Thymus (tissue), 11 donors: ENCODE measurements at regions not wholly inside any gene's neighbourhood (a gene's known extent, or its start where the extent isn't known, plus 50 kb on each side); places are given as distances from the start of the nearest gene placed in this dataset.

Experiments
- DNase-seq, 9 donors: peaks; one replicate each; pipeline ENCODE4 v3.0.0-alpha.2; 2013; ENCODE audit warnings: low spot score in 9 of 9, low read depth in 6 of 9, missing footprints in 1 of 9
- H3K27ac ChIP-seq, 2 donors: one replicate each; pipeline ENCODE4 v1.5.1; 2013; ENCODE audit warnings: control low read depth in 1 of 2, low read depth in 1 of 2, low read length in 1 of 2, mild to moderate bottlenecking in 1 of 2, moderate library complexity in 1 of 2
- H3K27me3 ChIP-seq, 2 donors: one replicate each; pipeline ENCODE4 v1.5.1; 2013; ENCODE audit warnings: low read length in 1 of 2; ENCODE audit not compliant: control insufficient read depth in 2 of 2, insufficient read depth in 1 of 2
- H3K36me3 ChIP-seq, 2 donors: one replicate each; pipeline ENCODE4 v1.5.1; 2013; ENCODE audit warnings: low read length in 1 of 2, mild to moderate bottlenecking in 1 of 2, moderate library complexity in 1 of 2; ENCODE audit not compliant: control insufficient read depth in 2 of 2, insufficient read depth in 2 of 2
- H3K4me1 ChIP-seq, 2 donors: one replicate each; pipeline ENCODE4 v1.5.1; 2013; ENCODE audit warnings: low read length in 2 of 2; ENCODE audit not compliant: control insufficient read depth in 2 of 2, insufficient read depth in 2 of 2
- H3K4me3 ChIP-seq, 2 donors: one replicate each; pipeline ENCODE4 v1.5.1; 2013; ENCODE audit warnings: low read length in 2 of 2, control low read depth in 1 of 2, mild to moderate bottlenecking in 1 of 2
- H3K9me3 ChIP-seq, 2 donors: one replicate each; pipeline ENCODE4 v1.5.1; 2013; ENCODE audit warnings: low read length in 1 of 2, mild to moderate bottlenecking in 1 of 2; ENCODE audit not compliant: control insufficient read depth in 2 of 2, insufficient read depth in 1 of 2
- WGBS: extraction: QIAGEN DNeasy Blood & Tissue Kit; methylation state at CpG from one replicate; pipeline ENCODE4 v1.1.7; 2013; 5-methylcytosine and 5-hydroxymethylcytosine counted together
- donor health status: healthy.

- DNase-seq = no peak
- H3K4me1 ChIP-seq = no peaks in the 10 kb centered on the region
- no peaks in the 10 kb centered on the region for H3K27me3 ChIP-seq
- no peak overlapping the region for H3K4me3 ChIP-seq
- H3K27ac ChIP-seq = no peak overlapping the region
- H3K9me3 ChIP-seq = no peaks in the 10 kb centered on the region
- H3K36me3 ChIP-seq = no peaks in the 10 kb centered on the region
- 83% methylated on average over 1 of the region's 1 CpG for WGBS
These were observed 452.3 kb downstream of the ZIC3 start for GRCh38 chrX:138018145-138018799.

DNA sequence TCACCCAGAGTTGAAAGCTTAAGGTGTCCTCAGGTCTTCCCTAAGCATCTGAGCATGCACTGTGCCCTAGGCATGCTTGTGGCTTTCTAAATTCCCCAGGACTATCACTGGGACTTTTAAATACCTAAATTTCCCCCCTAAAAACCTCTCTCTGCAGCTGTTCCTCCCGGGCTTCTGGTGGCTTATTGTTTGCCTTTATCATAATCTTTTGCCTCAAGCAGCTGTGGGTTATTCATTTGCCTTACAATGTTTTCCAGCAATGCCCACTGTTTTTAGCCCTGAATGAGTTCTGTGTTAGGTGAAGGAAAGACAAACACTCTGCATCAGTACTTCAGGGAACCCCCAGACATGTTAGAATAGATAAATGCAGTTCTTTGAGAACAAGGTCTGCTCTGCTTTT lies 455.0 kb downstream of the ZIC3 start:
- no peaks in the 10 kb centered on the region for H3K4me1 ChIP-seq
- 35% methylated on average over 1 of the region's 1 CpG for WGBS
- DNase-seq = no peak
- H3K27ac ChIP-seq = no peak overlapping the region
- H3K27me3 ChIP-seq = no peaks in the 10 kb centered on the region
- H3K9me3 ChIP-seq = no peaks in the 10 kb centered on the region
- H3K36me3 ChIP-seq = no peaks in the 10 kb centered on the region
- no peak overlapping the region for H3K4me3 ChIP-seq

- WGBS = 81% methylated on average over 1 of the region's 1 CpG
- Histone ChIP-seq H3K27ac (no peak overlapping the region), H3K9me3 (no peaks in the 10 kb centered on the region), H3K4me1 (no peaks in the 10 kb centered on the region), H3K27me3 (no peaks in the 10 kb centered on the region), H3K36me3 (no peaks in the 10 kb centered on the region), H3K4me3 (no peak overlapping the region)
- DNase-seq = no peak
These were observed 460.3 kb downstream of the ZIC3 start for GRCh38 chrX:138026211-138026610.

DNA sequence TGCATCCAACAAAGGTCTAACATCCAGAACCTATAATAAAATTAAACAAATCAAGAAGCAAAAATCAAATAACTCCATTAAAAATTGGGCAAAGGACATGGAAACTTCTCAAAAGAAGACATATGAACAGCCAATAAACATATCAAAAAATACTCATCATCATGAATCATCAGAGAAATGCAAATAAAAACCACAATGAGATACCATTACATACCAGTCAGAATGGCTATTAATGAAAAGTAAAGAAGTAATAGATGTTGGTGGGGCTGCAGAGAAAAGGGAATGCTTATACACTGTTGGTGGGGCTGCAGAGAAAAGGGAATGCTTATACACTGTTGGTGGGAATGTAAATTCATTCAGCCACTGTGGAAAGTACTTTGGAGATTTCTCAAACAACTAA lies 465.8 kb downstream of the ZIC3 start:
- DNase-seq = no peak

GRCh38 chrX:138034136-138034535 lies 468.2 kb downstream of the ZIC3 start:
- Histone ChIP-seq H3K27ac (no peak overlapping the region), H3K36me3 (no peaks in the 10 kb centered on the region), H3K4me1 (no peaks in the 10 kb centered on the region), H3K9me3 (no peaks in the 10 kb centered on the region), H3K27me3 (no peaks in the 10 kb centered on the region), H3K4me3 (no peak overlapping the region)
- no peak for DNase-seq
- 31% methylated on average over 1 of the region's 1 CpG for whole genome bisulfite sequencing

More for the DNA sequence above, 465.8 kb downstream of the ZIC3 start:
- Histone ChIP-seq H3K27ac (no peak overlapping the region), H3K27me3 (no peaks in the 10 kb centered on the region), H3K36me3 (no peaks in the 10 kb centered on the region), H3K4me3 (no peak overlapping the region), H3K4me1 (no peaks in the 10 kb centered on the region), H3K9me3 (no peaks in the 10 kb centered on the region)

DNA sequence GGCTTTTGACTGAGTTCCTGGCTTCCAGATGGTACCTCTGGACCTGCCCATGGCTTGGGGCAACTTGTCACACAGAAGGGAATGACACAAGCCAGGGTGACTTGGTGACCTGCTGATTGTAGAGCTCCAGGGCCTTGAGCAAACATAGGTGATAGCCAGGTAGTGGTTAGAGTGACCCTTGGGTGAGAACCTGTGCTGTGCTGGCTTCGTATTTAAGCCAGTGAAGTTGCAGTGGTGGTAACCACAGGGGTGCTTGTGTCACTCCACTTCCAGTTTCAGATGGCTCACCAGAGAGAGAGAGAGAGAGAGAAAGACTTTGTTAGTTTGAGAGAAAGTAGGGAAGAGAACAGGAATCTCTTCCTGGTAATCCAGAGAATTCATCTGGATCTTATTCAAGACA lies 471.6 kb downstream of the ZIC3 start:
- Histone ChIP-seq H3K27ac (no peak overlapping the region), H3K9me3 (no peaks in the 10 kb centered on the region), H3K27me3 (no peaks in the 10 kb centered on the region), H3K36me3 (no peaks in the 10 kb centered on the region), H3K4me3 (no peak overlapping the region), H3K4me1 (no peaks in the 10 kb centered on the region)
- 93% methylated on average over 1 of the region's 1 CpG for WGBS
- no peak for DNase-seq

DNA sequence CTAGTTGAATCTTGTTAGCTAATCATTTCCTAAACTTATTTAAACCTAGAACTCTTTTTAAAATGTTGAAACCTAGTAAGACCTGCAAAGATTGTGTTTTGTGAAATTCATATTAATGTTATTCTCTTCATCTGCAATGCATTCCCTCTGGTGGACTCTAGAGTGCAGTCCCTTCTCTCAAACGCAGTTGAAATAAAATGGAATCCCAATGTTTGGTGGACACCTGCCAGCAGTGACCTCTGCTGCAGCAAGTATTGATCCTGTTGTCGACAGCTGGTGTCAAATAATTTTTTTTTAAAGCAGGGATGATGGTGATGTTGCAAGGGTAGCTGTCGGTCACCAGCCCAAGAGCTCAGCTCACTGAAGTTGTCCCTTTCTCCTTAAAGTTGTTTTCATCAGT lies 492.0 kb downstream of the ZIC3 start:
- Histone ChIP-seq H3K9me3 (no peaks in the 10 kb centered on the region), H3K4me1 (no peaks in the 10 kb centered on the region), H3K27me3 (no peaks in the 10 kb centered on the region), H3K36me3 (no peaks in the 10 kb centered on the region), H3K4me3 (no peak overlapping the region), H3K27ac (no peak overlapping the region)
- no peak for DNase-seq
- WGBS = 81% methylated on average over 3 of the region's 3 CpGs

DNA sequence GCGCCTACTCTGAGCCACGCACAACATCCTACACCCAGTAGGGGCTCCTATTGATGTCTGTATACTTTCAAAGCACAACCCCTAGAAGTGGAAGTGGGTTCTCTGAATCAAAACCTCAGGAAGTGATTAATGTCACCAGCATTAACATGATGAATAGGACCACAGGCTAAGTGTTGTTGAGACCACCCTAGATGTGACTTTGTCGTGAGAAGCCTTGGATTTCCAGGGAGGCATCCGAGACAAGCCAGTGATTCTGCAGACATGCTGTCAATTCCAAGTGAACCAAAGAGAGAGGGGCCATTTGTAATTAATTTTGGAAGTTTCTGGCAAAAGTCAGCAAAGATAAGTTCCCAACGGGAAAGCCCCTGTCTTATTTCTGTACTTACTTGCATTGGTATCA lies 493.0 kb downstream of the ZIC3 start:
- Histone ChIP-seq H3K27ac (no peak overlapping the region), H3K4me1 (no peaks in the 10 kb centered on the region), H3K4me3 (no peak overlapping the region), H3K27me3 (no peaks in the 10 kb centered on the region), H3K36me3 (no peaks in the 10 kb centered on the region), H3K9me3 (no peaks in the 10 kb centered on the region)
- DNase-seq = no peak
- WGBS = 48% methylated on average over 5 of the region's 5 CpGs

GRCh38 chrX:138067415-138067814 lies 501.5 kb downstream of the ZIC3 start:
- no peaks in the 10 kb centered on the region for H3K27me3 ChIP-seq
- DNase-seq = no peak
- no peaks in the 10 kb centered on the region for H3K36me3 ChIP-seq
- H3K4me1 ChIP-seq = no peaks in the 10 kb centered on the region
- H3K9me3 ChIP-seq = no peaks in the 10 kb centered on the region
- H3K27ac ChIP-seq = no peak overlapping the region
- no peak overlapping the region for H3K4me3 ChIP-seq

DNA sequence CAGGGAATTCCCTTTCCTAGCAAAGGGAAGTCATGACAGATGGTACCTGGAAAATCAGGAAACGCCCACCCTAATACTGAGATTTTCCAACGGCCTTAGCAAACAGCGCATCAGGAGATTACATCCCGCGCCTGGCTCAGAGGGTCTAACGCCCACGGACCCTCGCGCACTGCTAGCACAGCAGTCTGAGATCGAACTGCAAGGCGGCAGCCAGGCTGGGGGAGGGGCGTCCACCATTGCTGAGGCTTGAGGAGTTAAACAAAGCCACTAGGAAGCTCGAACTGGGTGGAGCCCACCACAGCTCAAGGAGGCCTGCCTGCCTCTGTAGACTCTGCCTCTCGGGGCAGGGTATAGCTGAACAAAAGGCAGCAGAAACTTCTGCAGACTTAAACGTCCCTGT lies 507.7 kb downstream of the ZIC3 start:
- no peak overlapping the region for H3K4me3 ChIP-seq
- WGBS = 92% methylated on average over 15 of the region's 15 CpGs
- DNase-seq = no peak
- no peaks in the 10 kb centered on the region for H3K9me3 ChIP-seq
- no peaks in the 10 kb centered on the region for H3K27me3 ChIP-seq
- no peaks in the 10 kb centered on the region for H3K4me1 ChIP-seq
- no peak overlapping the region for H3K27ac ChIP-seq
- H3K36me3 ChIP-seq = no peaks in the 10 kb centered on the region
